HG03354 (cell line): ENCODE measurements at regions not wholly inside any gene's neighbourhood (a gene's known extent, or its start where the extent isn't known, plus 50 kb on each side); places are given as distances from the start of the nearest gene placed in this dataset.
"Not testable (repeated sequence)": the region's sequence is repeated elsewhere in the genome, so short reads cannot be mapped to it uniquely, and the experiment has no call there.

Experiments used
- ATAC-seq: cut with Tn5 transposase; IDR thresholded peaks from one replicate; pipeline ENCODE4 v1.9.1; 2021; ENCODE audit warnings: mild to moderate bottlenecking; ENCODE audit not compliant: unreplicated experiment, poor library complexity, severe bottlenecking

DNA sequence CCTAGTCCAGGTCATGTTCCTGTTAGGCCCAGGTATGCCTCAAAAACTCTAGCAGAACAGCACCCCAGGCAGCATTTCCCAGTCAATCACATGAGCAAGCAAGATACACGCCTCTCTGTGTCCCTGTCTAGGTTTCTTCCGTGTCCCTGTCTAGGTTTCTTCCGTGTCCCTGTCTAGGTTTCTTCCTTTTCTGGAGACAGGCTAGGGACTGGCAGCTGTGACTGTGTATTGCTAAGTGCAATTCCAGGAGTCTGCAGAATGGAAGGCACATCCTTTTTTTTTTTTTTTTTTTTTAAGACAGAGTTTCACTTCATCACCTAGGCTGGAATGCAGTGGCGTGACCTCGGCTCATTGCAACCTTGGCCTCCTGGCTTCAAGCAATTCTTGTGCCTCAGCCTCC lies 77.6 kb downstream of the SETD4 start:
- ATAC-seq: no peak

DNA sequence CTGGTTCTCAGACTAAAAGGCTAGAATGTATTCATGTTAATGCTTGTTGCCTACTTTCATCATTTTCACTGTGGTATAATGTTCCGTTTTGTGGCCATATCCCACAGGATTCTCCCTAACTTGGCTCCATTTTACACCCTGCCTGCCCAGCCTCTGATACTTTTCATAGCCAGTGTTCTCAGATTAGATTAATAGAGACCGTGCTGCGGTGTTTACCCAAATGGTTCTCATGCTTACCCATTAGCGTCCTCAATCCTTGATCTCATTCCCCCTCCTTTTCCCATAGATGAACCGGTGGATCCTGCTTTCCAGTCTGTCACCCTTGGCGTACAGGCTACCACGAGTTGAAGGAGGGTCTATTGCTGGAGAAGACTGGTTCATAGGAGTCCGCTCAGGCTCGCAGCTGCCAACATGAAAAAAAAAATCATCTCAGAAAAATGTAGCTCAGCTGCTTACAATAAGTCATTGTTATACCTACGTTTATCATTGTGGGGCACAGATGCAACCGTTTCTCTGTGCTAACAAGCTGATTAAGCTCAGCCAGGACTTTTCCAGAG lies 78.7 kb downstream of the SETD4 start:
- ATAC-seq: no peak

DNA sequence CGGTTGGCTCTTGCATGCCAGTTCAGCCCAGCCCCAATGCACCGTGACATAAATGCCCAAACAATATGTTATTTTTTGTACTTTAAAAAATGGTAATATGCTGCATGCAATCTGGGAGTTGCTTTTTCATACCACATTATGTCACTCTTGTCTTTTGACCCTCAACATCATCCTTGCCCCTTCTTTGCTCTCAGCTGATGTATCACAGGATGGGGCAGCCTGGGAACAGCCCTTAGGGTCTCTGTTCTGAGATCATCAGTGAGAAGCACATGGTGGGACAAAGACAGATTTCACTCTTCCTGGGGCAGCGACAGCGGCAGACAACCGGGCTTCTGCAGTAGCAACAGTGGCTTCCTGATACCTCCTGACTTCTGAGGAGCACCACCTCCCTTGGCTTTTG lies 79.5 kb downstream of the SETD4 start:
- ATAC-seq: no peak

DNA sequence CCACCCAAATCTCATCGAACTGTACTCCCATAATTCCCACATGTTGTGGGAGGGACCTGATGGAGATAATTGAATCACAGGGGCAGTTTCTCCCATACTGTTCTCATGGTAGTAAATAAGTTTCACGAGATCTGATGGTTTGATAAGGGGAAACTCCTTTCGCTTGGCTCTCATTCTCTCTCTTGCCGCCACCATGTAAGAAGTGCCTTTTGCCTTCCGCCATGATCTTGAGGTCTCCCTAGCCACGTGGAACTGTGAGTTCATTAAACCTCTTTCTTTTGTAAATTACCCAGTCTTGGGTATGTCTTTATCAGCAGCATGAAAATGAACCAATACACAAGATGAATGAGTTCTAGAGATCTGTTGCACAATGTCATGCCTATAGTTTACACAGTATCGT lies 82.5 kb downstream of the SETD4 start:
- not testable (repeated sequence) for ATAC-seq

DNA sequence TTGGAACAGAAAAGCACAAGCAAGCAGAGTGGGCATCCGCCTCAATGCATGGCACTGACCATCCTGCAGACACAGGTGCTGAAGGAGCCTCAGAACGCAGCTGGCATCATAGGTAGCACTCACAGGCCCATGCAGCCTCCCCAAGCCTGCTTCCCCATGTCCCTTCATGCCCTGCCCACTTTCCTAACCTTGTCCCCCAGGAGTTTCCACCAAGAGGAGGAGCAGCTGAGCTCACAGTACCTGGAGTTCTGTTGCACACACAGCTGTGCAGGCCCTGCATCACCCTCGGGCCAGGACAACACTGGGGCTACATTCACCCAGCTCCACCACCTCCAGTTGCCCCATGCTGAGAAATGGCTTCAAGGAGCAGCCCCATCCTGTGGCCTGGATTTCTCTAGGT lies 83.4 kb downstream of the SETD4 start:
- ATAC-seq: no peak

DNA sequence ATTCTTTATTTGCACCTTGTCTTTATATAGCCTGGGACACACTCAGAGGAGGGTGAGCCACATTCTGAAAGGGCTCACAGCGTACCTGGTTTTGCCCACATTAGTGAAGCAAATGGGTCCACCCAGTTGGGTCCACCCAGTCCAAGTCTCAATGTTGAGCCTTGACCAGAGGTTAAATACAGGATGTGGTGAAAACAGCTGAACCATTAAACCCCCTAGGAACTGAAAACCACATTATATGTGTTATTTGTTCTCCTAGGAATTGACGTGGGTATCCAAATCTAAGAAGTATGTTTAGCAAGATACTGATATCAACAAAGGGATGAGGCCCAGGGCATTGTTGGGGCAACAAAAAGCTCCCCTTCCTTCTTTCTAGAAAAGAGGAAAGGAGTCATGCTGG lies 83.8 kb downstream of the SETD4 start:
- ATAC-seq: no peak

DNA sequence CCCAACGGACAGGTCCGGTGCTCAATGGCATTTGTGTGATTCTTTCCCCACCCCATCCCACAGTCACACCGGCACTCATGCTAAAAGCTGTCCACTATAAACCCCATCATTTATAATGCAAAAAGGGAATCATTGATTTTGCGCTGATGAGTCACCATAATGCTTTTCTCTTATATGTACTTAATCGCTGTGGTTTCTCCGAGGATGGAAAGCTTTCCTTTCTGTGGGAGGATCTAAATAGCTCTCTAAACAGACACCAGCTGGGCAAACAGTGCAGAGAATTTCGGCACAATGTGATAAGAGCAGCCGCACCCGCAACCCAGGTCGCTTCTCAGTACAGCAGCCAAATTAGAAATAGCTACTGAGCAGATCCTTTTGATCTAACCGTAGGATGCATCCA lies 85.6 kb downstream of the SETD4 start:
- ATAC-seq: no peak

DNA sequence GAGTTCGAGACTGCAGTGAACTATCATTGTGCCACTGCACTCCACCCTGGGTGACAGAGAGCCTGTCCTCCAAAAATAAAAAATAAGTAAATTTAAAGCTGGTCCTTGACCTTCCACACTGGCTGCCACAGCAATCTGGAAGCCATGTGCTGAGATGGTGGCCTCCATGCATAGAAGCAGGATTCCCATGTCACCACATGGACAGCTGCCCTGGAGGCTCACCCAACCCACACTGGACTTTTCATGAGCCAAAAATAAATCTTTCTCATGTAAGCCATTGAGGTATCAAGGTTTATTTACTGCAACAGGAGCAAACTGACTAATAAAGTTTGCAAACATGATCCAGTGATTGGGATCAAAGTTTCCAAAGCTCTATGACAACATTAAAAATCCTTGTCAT lies 88.5 kb downstream of the SETD4 start:
- ATAC-seq: no peak

DNA sequence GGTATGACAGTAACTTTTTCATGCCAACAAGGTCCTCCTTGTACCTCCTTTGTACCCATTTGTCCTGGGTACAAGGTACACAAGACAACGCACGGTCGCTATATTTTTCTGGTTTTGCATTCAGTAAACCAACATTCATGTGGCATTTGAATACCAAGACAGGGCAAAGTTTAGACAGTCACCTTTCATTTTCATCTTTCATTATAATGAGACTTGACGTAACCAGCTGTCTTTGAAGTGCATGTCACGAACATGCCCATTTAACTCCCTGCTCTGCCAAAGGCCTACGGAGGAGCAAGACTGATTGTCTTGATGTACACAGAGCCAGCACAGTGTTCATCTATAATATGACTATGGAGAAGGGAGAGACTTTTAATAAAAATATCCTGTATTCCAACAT lies 91.0 kb downstream of the SETD4 start:
- ATAC-seq: no peak

DNA sequence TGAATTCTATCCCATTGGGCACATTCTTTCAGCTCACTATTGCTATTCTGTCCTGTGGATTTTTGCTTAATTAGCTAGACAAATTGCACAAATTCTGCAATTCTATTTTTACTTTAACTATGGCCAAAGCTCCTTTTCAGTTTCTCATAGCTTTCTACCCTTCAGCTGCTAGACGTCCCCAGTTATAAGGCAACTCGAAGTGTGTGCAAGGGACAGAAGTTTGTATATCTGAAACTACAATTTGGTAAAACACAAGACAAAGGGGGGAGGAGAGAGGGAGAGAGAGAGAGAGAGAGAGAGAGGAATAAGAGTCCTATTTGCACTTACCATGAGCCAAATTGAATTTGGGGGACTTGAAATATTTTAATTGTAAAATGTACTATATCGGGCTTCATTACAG lies 91.8 kb downstream of the SETD4 start:
- no peak for ATAC-seq

DNA sequence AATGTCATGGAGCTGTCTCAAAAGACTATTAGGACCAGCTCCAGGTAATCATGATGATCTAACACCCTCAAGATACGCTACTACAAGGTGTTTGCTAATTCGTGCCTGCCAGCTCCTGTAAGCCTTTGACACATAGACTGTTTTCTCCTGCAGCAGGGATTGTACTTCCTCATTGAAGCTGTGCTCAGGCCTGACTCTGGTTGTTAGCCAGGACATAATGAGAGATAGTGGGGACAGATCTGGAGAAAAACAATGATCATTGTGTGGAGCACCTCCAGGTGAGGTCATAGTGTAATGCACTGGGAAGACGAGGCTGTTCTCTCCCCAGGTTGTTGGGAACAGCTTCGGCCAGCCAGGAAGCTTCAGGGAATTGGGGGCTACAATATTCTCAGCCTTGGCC lies 94.6 kb downstream of the SETD4 start:
- no peak for ATAC-seq

DNA sequence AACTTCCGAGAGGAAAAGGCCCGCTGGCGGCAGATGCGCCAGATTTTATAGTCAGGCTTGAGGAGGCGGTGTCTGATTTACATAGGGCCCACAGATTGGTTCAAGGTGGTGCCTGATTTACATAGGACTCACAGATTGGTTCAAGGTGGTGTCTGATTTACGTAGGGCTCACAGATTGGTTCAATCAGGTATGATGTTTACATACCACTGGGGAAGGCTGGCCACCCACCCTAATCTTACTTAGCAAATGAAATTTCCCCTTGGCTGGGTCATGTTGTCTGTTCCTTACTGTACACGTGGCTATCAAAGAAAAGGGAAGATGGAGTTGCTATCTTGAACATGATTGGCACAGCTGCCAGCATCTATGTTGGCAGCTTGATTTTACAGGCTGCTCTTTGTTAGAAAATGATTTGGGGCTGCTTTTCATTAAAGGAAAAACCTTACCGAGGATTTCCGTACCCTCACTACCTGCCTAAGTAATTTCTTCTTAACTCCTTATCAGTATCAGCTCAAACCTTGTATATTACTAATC lies 96.3 kb downstream of the SETD4 start:
- ATAC-seq: no peak

DNA sequence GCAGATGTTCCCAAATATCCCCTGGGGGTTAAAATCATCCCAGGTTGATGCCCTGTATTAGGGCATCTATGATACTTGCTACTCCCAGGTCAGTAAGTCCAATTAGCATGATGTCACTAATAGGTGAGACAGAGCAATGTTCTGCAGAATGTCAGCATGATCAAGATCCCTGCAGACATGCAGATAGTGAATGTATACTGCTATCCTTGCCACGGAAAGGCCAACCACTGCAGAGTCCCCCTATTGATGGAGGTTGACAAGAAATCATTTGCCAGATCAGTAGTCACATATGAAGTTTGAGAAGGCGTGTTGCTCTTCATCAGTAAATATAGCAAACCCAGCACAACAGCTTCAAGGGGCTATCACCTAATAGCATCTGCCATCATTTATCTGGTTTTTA lies 97.4 kb downstream of the SETD4 start:
- no peak for ATAC-seq

DNA sequence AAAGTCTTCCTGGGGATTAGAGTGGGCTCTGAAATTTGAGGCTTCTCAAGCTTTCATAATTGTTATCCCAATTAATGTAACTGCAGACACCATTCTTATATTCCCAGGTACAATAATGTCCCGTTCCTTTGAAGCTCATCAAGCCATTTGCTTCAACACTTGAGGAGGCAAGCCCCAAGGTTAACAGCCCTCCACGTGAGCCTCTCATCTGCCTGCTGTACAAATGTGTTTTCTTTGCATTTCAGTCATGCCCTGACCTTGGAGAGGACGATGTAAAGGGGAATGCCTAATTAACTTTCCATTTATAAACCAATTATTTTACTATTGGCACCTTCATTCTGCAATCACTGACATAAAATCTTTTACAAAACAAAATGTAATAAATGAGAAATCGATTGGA lies 106.3 kb downstream of the SETD4 start:
- no peak for ATAC-seq

DNA sequence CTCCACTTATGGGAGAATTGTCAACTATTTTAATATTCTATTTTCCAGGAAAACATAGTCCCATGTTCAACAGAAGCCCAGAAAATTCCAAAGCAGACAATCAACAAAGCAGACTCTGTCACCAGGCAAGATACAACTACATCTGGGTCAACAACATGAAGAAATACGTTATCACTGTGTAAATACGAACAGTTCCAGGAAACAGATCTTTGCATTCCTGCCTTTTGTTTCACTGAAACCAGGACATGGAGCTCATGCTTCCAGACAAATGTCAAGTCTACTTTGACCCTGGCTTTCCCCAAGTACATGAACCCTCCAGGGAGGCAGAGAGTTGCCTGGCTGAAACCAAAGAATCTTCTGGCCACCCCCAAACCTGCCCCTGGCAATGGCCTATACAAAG lies 106.7 kb downstream of the SETD4 start:
- ATAC-seq: no peak

DNA sequence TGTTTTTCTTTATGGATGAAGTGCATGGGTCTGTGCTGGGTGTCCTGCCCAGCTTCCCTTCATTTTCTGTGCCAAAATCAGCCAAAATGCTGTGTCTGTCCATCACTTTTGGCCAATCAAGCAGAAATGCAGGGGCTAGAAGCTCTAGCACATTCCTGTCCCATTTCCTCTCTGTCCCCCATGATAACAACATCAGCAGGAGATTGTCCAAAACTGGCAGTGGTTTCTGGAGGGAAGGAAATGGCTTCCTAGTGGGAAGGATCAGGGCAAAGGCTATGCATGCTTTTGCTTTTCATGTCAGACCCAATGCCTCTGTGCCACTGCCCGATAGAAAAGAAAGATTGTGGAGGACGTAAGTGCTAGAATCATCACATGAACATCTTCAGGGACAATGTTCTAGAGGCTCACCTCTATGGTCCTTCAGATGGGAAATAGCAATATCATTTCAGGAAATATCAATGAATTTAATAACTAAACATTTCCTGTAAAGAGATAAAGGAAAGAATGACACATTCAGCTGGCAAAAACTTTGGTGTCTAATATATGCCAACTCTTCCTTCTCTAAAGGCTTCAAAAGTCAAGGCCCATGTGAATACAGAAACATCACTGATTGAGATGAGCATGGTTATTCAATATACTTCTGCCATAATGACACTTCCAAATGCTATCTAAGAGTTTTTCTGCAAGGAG lies 107.5 kb downstream of the SETD4 start:
- ATAC-seq: no peak

DNA sequence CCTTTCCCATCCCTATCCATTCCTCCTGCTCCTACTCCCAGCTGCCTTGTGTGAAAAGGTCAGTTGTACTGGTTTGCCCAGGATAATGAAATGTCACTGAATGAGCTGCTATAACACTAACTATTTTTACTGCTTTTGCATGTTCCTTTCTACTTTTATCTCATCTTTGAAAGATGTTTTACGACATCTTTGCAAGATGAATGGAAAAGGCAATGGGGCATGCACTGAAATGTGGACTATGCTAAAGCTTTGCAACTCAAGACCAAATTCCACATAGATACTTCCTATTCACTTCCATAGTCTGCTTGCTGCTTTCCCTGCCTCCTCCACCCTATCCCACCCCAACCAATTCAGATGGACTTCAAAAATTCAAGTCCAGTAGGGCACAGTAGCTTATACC lies 111.3 kb downstream of the SETD4 start:
- no peak for ATAC-seq

DNA sequence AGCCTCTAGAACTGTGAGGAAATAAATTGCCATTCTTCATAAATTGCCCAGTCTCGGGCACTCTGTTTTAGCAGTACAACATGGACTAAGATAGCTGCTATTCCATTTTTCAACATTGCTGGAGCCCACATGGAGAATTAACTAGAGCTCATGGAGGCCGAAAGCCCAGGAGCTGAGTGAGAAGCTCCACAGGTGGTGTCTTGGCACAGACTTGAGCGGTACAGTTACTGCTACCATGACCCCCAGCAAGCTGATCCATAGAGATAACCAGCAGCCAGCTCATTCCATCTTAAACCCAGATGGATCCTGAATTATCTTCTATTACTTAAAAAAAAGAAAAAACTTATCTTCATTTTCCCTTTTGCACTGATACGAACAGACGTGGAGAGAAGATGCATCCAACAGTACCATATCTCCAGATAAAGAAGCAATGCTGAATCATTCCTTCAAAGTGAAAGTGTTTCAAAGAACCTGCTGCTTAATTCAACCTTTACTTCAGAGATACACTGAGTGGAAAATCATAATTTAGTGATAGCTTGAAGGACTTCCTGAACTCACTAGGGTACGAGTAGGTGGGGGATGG lies 115.1 kb downstream of the SETD4 start:
- ATAC-seq: no peak

DNA sequence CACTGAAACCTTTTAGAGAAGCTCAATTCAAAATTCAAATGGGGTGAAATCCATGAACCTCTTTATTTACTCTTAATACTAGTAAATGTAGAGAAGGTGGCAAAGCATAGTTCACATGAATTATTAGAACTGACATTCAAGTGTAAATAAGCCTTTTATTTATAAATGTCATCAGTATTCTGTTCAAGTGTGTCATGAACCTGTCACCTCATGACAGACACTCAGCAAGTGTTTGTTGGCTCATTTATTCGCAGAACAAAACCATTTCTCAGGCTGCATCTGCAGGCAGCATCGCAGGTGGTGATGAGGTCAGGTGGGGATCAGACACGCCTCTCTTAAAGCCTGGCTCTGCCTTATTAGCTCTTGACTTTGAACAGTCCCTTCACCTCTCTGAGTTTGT lies 116.6 kb downstream of the SETD4 start:
- no peak for ATAC-seq

DNA sequence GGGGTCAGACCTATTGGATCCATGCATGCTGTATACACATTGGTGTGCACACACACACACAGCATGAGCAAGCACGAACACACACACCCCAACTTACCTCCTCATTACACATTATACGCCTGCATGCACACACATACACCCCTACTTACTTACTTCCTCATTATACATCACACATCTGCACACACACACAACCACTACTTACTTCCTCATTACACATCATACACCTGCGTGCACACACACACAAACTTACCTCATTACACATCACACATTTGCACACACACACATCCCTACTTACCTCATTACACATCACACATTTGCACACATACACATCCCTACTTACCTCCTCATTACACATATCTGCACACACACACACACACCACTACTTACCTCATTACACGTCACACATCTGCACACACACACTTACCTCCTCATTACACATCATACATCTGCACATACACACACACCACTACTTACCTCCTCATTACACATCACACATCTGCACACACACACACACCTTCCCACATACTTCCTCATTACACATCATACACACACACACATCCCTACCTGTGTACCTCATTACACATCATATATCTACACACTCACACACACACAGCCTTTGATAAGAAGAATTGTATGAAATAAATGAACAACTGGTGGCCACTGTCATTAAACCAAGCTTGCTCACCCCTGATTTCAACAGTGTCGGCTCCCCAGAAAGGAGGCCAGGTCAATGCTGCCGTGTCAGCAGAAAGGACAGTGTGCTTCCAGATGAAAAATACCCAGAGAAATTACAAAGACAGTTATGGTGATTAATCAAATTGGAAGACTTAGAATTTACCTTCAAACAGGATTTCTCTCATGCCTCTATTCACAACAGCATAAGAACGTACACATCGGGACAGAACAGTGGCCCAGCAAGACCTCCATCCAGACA lies 117.8 kb downstream of the SETD4 start:
- no peak for ATAC-seq
